ENCODE measurements at regions not wholly inside any gene's neighbourhood (a gene's known extent, or its start where the extent isn't known, plus 50 kb on each side); places are given as distances from the start of the nearest gene placed in this dataset.

GRCh38 chr7:85457911-85458310, 271.1 kb upstream of the SEMA3D start:
- Mint-ChIP-seq H3K4me1 (peaks cover 11% of the 10 kb centered on the region), H3K36me3 (peaks cover 1% of the 10 kb centered on the region), H3K27ac (no peak overlapping the region), H3K27me3 (ENCODE audit: low read depth) (no peaks in the 10 kb centered on the region), H3K9me3 (peaks cover 5% of the 10 kb centered on the region), H3K4me3 (no peak overlapping the region)
- no peak for DNase-seq (ENCODE audit: low spot score in 2 of 2, unreplicated experiment in 2 of 2)
- TF ChIP-seq CTCF (IDR thresholded peaks at IDR 0.05; ENCODE audit: unreplicated experiment): no peak

GRCh38 chr7:85456254-85456653, 269.4 kb upstream of the SEMA3D start:
- no peak for DNase-seq (ENCODE audit: low spot score in 2 of 2, unreplicated experiment in 2 of 2)
- H3K36me3 Mint-ChIP-seq: peaks cover 1% of the 10 kb centered on the region
- no peak for TF ChIP-seq CTCF (IDR thresholded peaks at IDR 0.05; ENCODE audit: unreplicated experiment)
- H3K4me3 Mint-ChIP-seq: no peak overlapping the region
- peaks cover 11% of the 10 kb centered on the region for H3K4me1 Mint-ChIP-seq
- peaks cover 5% of the 10 kb centered on the region for H3K9me3 Mint-ChIP-seq
- no peak overlapping the region for H3K27ac Mint-ChIP-seq
- no peaks in the 10 kb centered on the region for H3K27me3 Mint-ChIP-seq (ENCODE audit: low read depth)

- H3K27me3 Mint-ChIP-seq (ENCODE audit: low read depth): no peaks in the 10 kb centered on the region
- peaks cover 11% of the 10 kb centered on the region for H3K4me1 Mint-ChIP-seq
- H3K9me3 Mint-ChIP-seq: peaks cover 5% of the 10 kb centered on the region
- peaks cover 1% of the 10 kb centered on the region for H3K36me3 Mint-ChIP-seq
- TF ChIP-seq CTCF (IDR thresholded peaks at IDR 0.05; ENCODE audit: unreplicated experiment): no peak
- no peak overlapping the region for H3K27ac Mint-ChIP-seq
- DNase-seq (ENCODE audit: low spot score in 2 of 2, unreplicated experiment in 2 of 2): no peak
- no peak overlapping the region for H3K4me3 Mint-ChIP-seq
Observed at GRCh38 chr7:85454904-85455303, 268.0 kb upstream of the SEMA3D start.

- DNase-seq (ENCODE audit: low spot score in 2 of 2, unreplicated experiment in 2 of 2): no peak
- Mint-ChIP-seq H3K27ac (no peak overlapping the region), H3K36me3 (no peaks in the 10 kb centered on the region), H3K27me3 (ENCODE audit: low read depth) (no peaks in the 10 kb centered on the region), H3K9me3 (peaks cover 2% of the 10 kb centered on the region), H3K4me3 (no peak overlapping the region), H3K4me1 (peaks cover 11% of the 10 kb centered on the region)
- TF ChIP-seq CTCF (IDR thresholded peaks at IDR 0.05; ENCODE audit: unreplicated experiment): no peak
Observed at GRCh38 chr7:85452674-85453073, 265.8 kb upstream of the SEMA3D start.

GRCh38 chr7:85449478-85449877, 262.6 kb upstream of the SEMA3D start:
- Mint-ChIP-seq H3K9me3 (no peaks in the 10 kb centered on the region), H3K4me3 (no peak overlapping the region), H3K36me3 (no peaks in the 10 kb centered on the region), H3K27ac (no peak overlapping the region), H3K4me1 (peaks cover 5% of the 10 kb centered on the region), H3K27me3 (ENCODE audit: low read depth) (no peaks in the 10 kb centered on the region)
- TF ChIP-seq CTCF (IDR thresholded peaks at IDR 0.05; ENCODE audit: unreplicated experiment): no peak
- no peak for DNase-seq (ENCODE audit: low spot score in 2 of 2, unreplicated experiment in 2 of 2)

GRCh38 chr7:85447004-85447403, 260.1 kb upstream of the SEMA3D start:
- TF ChIP-seq CTCF (IDR thresholded peaks at IDR 0.05; ENCODE audit: unreplicated experiment): no peak
- Mint-ChIP-seq H3K27me3 (ENCODE audit: low read depth) (no peaks in the 10 kb centered on the region), H3K9me3 (no peaks in the 10 kb centered on the region), H3K27ac (no peak overlapping the region), H3K4me3 (no peak overlapping the region), H3K36me3 (no peaks in the 10 kb centered on the region), H3K4me1 (peaks cover 1% of the 10 kb centered on the region)
- no peak for DNase-seq (ENCODE audit: low spot score in 2 of 2, unreplicated experiment in 2 of 2)
